ENCODE measurements at regions not wholly inside any gene's neighbourhood (a gene's known extent, or its start where the extent isn't known, plus 50 kb on each side); places are given as distances from the start of the nearest gene placed in this dataset.

GRCh38 chr2:176503776-176504175, 234.5 kb downstream of the MTX2 start:
- TF ChIP-seq ZNF416 (tag by site-specific recombination; IDR thresholded peaks at IDR 0.05): no peak
- no peak for TF ChIP-seq CTCF (tag by site-specific recombination; IDR thresholded peaks at IDR 0.05)
- TF ChIP-seq YY1 (tag by site-specific recombination; IDR thresholded peaks at IDR 0.05): no peak
- no peak for TF ChIP-seq SALL2 (tag by site-specific recombination; IDR thresholded peaks at IDR 0.05; ENCODE audit: borderline replicate concordance)
- TF ChIP-seq SP2 (tag by site-specific recombination; IDR thresholded peaks at IDR 0.05): no peak
- TF ChIP-seq ZNF785 (tag by site-specific recombination; IDR thresholded peaks at IDR 0.05): no peak
- TF ChIP-seq, protein P1, sequence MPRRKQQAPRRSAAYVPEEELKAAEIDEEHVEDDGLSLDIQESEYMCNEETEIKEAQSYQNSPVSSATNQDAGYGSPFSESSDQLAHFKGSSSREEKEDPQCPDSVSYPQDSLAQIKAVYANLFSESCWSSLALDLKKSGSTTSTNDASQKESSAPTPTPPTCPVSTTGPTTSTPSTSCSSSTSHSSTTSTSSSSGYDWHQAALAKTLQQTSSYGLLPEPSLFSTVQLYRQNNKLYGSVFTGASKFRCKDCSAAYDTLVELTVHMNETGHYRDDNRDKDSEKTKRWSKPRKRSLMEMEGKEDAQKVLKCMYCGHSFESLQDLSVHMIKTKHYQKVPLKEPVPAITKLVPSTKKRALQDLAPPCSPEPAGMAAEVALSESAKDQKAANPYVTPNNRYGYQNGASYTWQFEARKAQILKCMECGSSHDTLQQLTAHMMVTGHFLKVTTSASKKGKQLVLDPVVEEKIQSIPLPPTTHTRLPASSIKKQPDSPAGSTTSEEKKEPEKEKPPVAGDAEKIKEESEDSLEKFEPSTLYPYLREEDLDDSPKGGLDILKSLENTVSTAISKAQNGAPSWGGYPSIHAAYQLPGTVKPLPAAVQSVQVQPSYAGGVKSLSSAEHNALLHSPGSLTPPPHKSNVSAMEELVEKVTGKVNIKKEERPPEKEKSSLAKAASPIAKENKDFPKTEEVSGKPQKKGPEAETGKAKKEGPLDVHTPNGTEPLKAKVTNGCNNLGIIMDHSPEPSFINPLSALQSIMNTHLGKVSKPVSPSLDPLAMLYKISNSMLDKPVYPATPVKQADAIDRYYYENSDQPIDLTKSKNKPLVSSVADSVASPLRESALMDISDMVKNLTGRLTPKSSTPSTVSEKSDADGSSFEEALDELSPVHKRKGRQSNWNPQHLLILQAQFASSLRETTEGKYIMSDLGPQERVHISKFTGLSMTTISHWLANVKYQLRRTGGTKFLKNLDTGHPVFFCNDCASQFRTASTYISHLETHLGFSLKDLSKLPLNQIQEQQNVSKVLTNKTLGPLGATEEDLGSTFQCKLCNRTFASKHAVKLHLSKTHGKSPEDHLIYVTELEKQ (tag by site-specific recombination; IDR thresholded peaks at IDR 0.05; ENCODE audit: borderline replicate concordance): no peak
- no peak for TF ChIP-seq ZNF133 (tag by site-specific recombination; IDR thresholded peaks at IDR 0.05)
- no peak for TF ChIP-seq ZBTB8A (tag by site-specific recombination; IDR thresholded peaks at IDR 0.05)
- no peak for TF ChIP-seq KLF10 (tag by site-specific recombination; IDR thresholded peaks at IDR 0.05)
- TF ChIP-seq ZNF701 (tag by site-specific recombination; IDR thresholded peaks at IDR 0.05): no peak
- TF ChIP-seq ZNF558 (tag by site-specific recombination; IDR thresholded peaks at IDR 0.05): no peak
- TF ChIP-seq ZFP3 (tag by site-specific recombination; IDR thresholded peaks at IDR 0.05; ENCODE audit: low read depth): no peak
- TF ChIP-seq ZNF488 (tag by site-specific recombination; IDR thresholded peaks at IDR 0.05): no peak
